ENCODE measurements at regions not wholly inside any gene's neighbourhood (a gene's known extent, or its start where the extent isn't known, plus 50 kb on each side); places are given as distances from the start of the nearest gene placed in this dataset.
"Not testable (repeated sequence)": the region's sequence is repeated elsewhere in the genome, so short reads cannot be mapped to it uniquely, and the experiment has no call there.

- TF ChIP-seq CTCF (conservative IDR thresholded peaks at IDR 0.05; ENCODE audit: low read length); EZH2phosphoT487 (IDR thresholded peaks at IDR 0.05; ENCODE audit: borderline replicate concordance): not testable (repeated sequence)
These were observed 111.4 kb upstream of the UBQLN2 start for GRCh38 chrX:56451981-56452380.

All from Loucy (cell line).